ENCODE measurements at regions not wholly inside any gene's neighbourhood (a gene's known extent, or its start where the extent isn't known, plus 50 kb on each side); places are given as distances from the start of the nearest gene placed in this dataset.

DNA sequence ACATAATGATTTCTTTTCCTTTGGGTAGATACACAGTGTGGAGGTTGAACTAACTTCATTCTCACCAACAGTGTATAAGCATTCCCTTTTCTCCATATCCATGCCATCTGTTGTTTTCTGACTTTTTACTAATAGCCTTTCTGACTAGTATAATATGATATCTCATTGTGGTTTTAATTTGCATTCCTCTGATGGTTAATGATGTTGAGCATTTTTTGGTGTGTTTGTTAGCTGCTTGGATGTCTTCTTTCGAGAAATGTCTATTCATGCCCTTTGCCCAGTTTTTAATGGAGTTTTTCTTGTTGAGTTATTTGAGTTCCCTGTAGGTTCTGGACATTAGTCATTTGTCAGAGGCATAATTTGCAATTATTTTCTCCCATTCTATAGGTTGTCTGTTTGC is 59.8 kb downstream of the MARCHF4 start:
- Histone ChIP-seq H3K4me3 (ENCODE audit: low read depth, low read length) (no peak overlapping the region), H3K9me3 (no peaks in the 10 kb centered on the region), H3K36me3 (ENCODE audit: control insufficient read depth, insufficient read depth, low read length) (no peaks in the 10 kb centered on the region), H3K27me3 (replicated peaks; ENCODE audit: control insufficient read depth, insufficient read depth, low read length) (no peaks in the 10 kb centered on the region), H3K4me1 (no peaks in the 10 kb centered on the region)
- Mint-ChIP-seq H3K4me3 (ENCODE audit: unreplicated experiment) (no peak overlapping the region), H3K36me3 (ENCODE audit: insufficient read depth, unreplicated experiment) (no peaks in the 10 kb centered on the region), H3K4me1 (ENCODE audit: low read depth, unreplicated experiment) (no peaks in the 10 kb centered on the region), H3K9me3 (ENCODE audit: unreplicated experiment) (no peaks in the 10 kb centered on the region), H3K27ac (ENCODE audit: unreplicated experiment) (no peak overlapping the region), H3K27me3 (ENCODE audit: insufficient read depth, unreplicated experiment) (peaks cover 32% of the 10 kb centered on the region)
- no TSS peak for BruUV-seq (replicated peaks)
- TF ChIP-seq, protein P1, sequence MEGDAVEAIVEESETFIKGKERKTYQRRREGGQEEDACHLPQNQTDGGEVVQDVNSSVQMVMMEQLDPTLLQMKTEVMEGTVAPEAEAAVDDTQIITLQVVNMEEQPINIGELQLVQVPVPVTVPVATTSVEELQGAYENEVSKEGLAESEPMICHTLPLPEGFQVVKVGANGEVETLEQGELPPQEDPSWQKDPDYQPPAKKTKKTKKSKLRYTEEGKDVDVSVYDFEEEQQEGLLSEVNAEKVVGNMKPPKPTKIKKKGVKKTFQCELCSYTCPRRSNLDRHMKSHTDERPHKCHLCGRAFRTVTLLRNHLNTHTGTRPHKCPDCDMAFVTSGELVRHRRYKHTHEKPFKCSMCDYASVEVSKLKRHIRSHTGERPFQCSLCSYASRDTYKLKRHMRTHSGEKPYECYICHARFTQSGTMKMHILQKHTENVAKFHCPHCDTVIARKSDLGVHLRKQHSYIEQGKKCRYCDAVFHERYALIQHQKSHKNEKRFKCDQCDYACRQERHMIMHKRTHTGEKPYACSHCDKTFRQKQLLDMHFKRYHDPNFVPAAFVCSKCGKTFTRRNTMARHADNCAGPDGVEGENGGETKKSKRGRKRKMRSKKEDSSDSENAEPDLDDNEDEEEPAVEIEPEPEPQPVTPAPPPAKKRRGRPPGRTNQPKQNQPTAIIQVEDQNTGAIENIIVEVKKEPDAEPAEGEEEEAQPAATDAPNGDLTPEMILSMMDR (IDR thresholded peaks at IDR 0.05; ENCODE audit: insufficient read depth in 1 of 2, low read depth in 1 of 2, low read length in 1 of 2, severe bottlenecking in 1 of 2, unreplicated experiment in 1 of 2) = no peak
- ChIA-PET POLR2A (no interaction called here), CTCF (no interaction called here)
- intact Hi-C loops (cut with micrococcal nuclease; ENCODE audit: unreplicated experiment) = no loop called here
- DNase-seq = no peak

DNA sequence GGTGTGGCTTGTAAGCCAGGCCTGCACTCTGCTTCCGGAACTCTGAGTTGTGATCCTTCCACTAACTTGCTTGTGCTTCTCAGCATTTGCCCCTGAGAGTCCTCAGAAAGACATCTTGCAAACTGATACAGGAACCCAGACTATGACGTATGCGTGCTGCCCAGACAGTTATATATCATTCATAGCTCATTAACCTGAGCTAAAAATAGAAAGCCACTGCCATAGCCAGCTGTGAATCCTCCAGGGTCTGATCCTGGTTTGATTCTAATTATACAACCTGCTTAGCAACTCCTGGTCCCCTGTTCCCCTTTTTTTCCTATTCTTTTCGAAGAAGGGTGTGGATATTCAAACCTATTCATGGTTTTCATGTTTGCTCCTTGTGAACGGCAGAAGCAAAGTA is 63.7 kb downstream of the MARCHF4 start:
- DNase-seq = no peak
- no peak overlapping the region for H3K4me3 Mint-ChIP-seq (ENCODE audit: unreplicated experiment)
- H3K27me3 ChIP-seq (replicated peaks; ENCODE audit: control insufficient read depth, insufficient read depth, low read length) = no peaks in the 10 kb centered on the region
- intact Hi-C loops (cut with micrococcal nuclease; ENCODE audit: unreplicated experiment) = no loop called here
- H3K27ac Mint-ChIP-seq (ENCODE audit: unreplicated experiment) = no peak overlapping the region
- no peak overlapping the region for H3K4me3 ChIP-seq (ENCODE audit: low read depth, low read length)
- TF ChIP-seq, protein P1 (IDR thresholded peaks at IDR 0.05; ENCODE audit: insufficient read depth in 1 of 2, low read depth in 1 of 2, low read length in 1 of 2, severe bottlenecking in 1 of 2, unreplicated experiment in 1 of 2) = no peak
- POLR2A ChIA-PET = no interaction called here
- peaks cover 26% of the 10 kb centered on the region for H3K27me3 Mint-ChIP-seq (ENCODE audit: insufficient read depth, unreplicated experiment)
- no TSS peak for BruUV-seq (replicated peaks)
- CTCF ChIA-PET = no interaction called here
- no peaks in the 10 kb centered on the region for H3K36me3 ChIP-seq (ENCODE audit: control insufficient read depth, insufficient read depth, low read length)
- no peaks in the 10 kb centered on the region for H3K9me3 ChIP-seq
- no peaks in the 10 kb centered on the region for H3K4me1 Mint-ChIP-seq (ENCODE audit: low read depth, unreplicated experiment)
- H3K9me3 Mint-ChIP-seq (ENCODE audit: unreplicated experiment) = no peaks in the 10 kb centered on the region
- H3K4me1 ChIP-seq = no peaks in the 10 kb centered on the region
- no peaks in the 10 kb centered on the region for H3K36me3 Mint-ChIP-seq (ENCODE audit: insufficient read depth, unreplicated experiment)

DNA sequence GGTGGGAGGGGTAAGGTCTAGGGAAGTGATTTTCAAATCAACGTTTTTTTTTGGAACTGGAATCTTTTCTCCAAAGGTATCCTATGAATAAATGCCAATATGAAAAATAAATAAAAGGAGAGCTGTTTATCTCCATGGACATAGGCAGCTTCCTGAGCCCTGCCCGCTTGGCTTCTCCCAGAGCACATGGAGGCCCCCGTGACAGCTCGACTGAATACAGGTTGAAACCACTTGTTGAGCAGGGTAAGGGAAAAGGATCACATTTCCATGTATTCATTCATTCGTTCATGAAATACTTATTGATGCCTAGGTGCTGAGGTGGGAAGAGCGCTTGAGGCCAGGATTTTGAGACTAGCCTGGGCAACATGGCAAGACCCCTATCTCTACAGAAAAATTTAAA is 64.8 kb downstream of the MARCHF4 start:
- Histone ChIP-seq H3K4me3 (ENCODE audit: low read depth, low read length) (no peak overlapping the region), H3K27me3 (replicated peaks; ENCODE audit: control insufficient read depth, insufficient read depth, low read length) (no peaks in the 10 kb centered on the region), H3K4me1 (no peaks in the 10 kb centered on the region), H3K36me3 (ENCODE audit: control insufficient read depth, insufficient read depth, low read length) (no peaks in the 10 kb centered on the region), H3K9me3 (no peaks in the 10 kb centered on the region)
- intact Hi-C loops (cut with micrococcal nuclease; ENCODE audit: unreplicated experiment) = no loop called here
- TF ChIP-seq, protein P1 (IDR thresholded peaks at IDR 0.05; ENCODE audit: insufficient read depth in 1 of 2, low read depth in 1 of 2, low read length in 1 of 2, severe bottlenecking in 1 of 2, unreplicated experiment in 1 of 2) = no peak
- ChIA-PET CTCF (no interaction called here), POLR2A (no interaction called here)
- DNase-seq = no peak
- no peak overlapping the region for H3K27ac Mint-ChIP-seq (ENCODE audit: unreplicated experiment)
- no peaks in the 10 kb centered on the region for H3K9me3 Mint-ChIP-seq (ENCODE audit: unreplicated experiment)
- H3K27me3 Mint-ChIP-seq (ENCODE audit: insufficient read depth, unreplicated experiment) = peaks cover 21% of the 10 kb centered on the region
- BruUV-seq (replicated peaks) = no TSS peak
- H3K4me3 Mint-ChIP-seq (ENCODE audit: unreplicated experiment) = no peak overlapping the region
- no peaks in the 10 kb centered on the region for H3K36me3 Mint-ChIP-seq (ENCODE audit: insufficient read depth, unreplicated experiment)
- no peaks in the 10 kb centered on the region for H3K4me1 Mint-ChIP-seq (ENCODE audit: low read depth, unreplicated experiment)

Measured in Caco-2 (cell line).